Esophagus (tissue), 2 donors: ENCODE measurements at regions not wholly inside any gene's neighbourhood (a gene's known extent, or its start where the extent isn't known, plus 50 kb on each side); places are given as distances from the start of the nearest gene placed in this dataset.

ENCODE experiments used
- H3K27ac ChIP-seq, 2 donors: one replicate each; pipeline ENCODE4 v1.5.1; 2013; ENCODE audit warnings: low read depth in 2 of 2, mild to moderate bottlenecking in 2 of 2, inconsistent platforms in 1 of 2, low read length in 1 of 2, moderate library complexity in 1 of 2
- H3K27me3 ChIP-seq, 2 donors: one replicate each; pipeline ENCODE4 v1.6.1; 2013; ENCODE audit warnings: low read length in 2 of 2, control low read depth in 1 of 2, mild to moderate bottlenecking in 1 of 2; ENCODE audit not compliant: insufficient read depth in 2 of 2, control insufficient read depth in 1 of 2
- H3K36me3 ChIP-seq, 2 donors: one replicate each; pipeline ENCODE4 v1.6.1; 2013; ENCODE audit warnings: low read length in 1 of 2; ENCODE audit not compliant: control insufficient read depth in 2 of 2, insufficient read depth in 2 of 2
- H3K4me1 ChIP-seq, 2 donors: one replicate each; pipeline ENCODE4 v1.6.1; 2013; ENCODE audit warnings: low read length in 1 of 2; ENCODE audit not compliant: control insufficient read depth in 2 of 2, insufficient read depth in 2 of 2
- H3K4me3 ChIP-seq, 2 donors: one replicate each; pipeline ENCODE4 v1.5.1; 2013; ENCODE audit warnings: low read length in 2 of 2, mild to moderate bottlenecking in 2 of 2, low read depth in 1 of 2, moderate library complexity in 1 of 2
- H3K9me3 ChIP-seq, 2 donors: one replicate each; pipeline ENCODE4 v1.6.1; 2013; ENCODE audit warnings: mild to moderate bottlenecking in 2 of 2, low read depth in 1 of 2, low read length in 1 of 2, moderate library complexity in 1 of 2; ENCODE audit not compliant: control insufficient read depth in 2 of 2, insufficient read depth in 1 of 2
- WGBS, 2 donors: extraction: QIAGEN DNeasy Blood & Tissue Kit; methylation state at CpG; one replicate each; pipeline ENCODE4 v1.1.7; 2013; 5-methylcytosine and 5-hydroxymethylcytosine counted together
- donor health status: healthy with polysubstance abuse.
- donor health status: Bipolar disorder and iron deficiency.

GRCh38 chr14:61107869-61108493 is 126.9 kb downstream of the SLC38A6 start:
- peaks cover 4 to 7% of the 10 kb centered on the region in 2 donors for H3K4me1 ChIP-seq
- no peaks in the 10 kb centered on the region for H3K27me3 ChIP-seq
- H3K9me3 ChIP-seq, result no peaks in the 10 kb centered on the region
- 80 to 83% methylated on average over 6 of the region's 6 CpGs for WGBS, 2 donors
- H3K36me3 ChIP-seq, result no peaks in the 10 kb centered on the region
- H3K4me3 ChIP-seq, result no peak overlapping the region
- no peak overlapping the region for H3K27ac ChIP-seq

- WGBS, 2 donors, result 38 to 52% methylated on average over 14 of the region's 14 CpGs
These were observed 126.1 kb downstream of the SLC38A6 start for GRCh38 chr14:61106959-61107641.

GRCh38 chr14:61106271-61106958 is 125.4 kb downstream of the SLC38A6 start:
- H3K27me3 ChIP-seq, result no peaks in the 10 kb centered on the region
- no peaks in the 10 kb centered on the region for H3K36me3 ChIP-seq
- no peaks in the 10 kb centered on the region for H3K9me3 ChIP-seq
- H3K27ac ChIP-seq, result no peak overlapping the region
- WGBS, 2 donors, result 92 to 97% methylated on average over 5 of the region's 5 CpGs
- no peak overlapping the region for H3K4me3 ChIP-seq
- peaks cover 4 to 11% of the 10 kb centered on the region in 2 donors for H3K4me1 ChIP-seq

More at GRCh38 chr14:61106959-61107641, 126.1 kb downstream of the SLC38A6 start:
- Histone ChIP-seq H3K27me3 (no peaks in the 10 kb centered on the region), H3K27ac (no peak overlapping the region), H3K36me3 (no peaks in the 10 kb centered on the region), H3K4me1 (peaks cover 4 to 11% of the 10 kb centered on the region in 2 donors), H3K9me3 (no peaks in the 10 kb centered on the region), H3K4me3 (no peak overlapping the region)

GRCh38 chr14:61104358-61104757 is 123.3 kb downstream of the SLC38A6 start:
- WGBS, 2 donors, result 76 to 79% methylated on average over 3 of the region's 3 CpGs
- H3K27ac ChIP-seq, result no peak overlapping the region
- H3K4me1 ChIP-seq, result peaks cover 4 to 11% of the 10 kb centered on the region in 2 donors
- H3K9me3 ChIP-seq, result no peaks in the 10 kb centered on the region
- H3K27me3 ChIP-seq, result no peaks in the 10 kb centered on the region
- no peaks in the 10 kb centered on the region for H3K36me3 ChIP-seq
- no peak overlapping the region for H3K4me3 ChIP-seq

GRCh38 chr14:61103541-61104339 is 122.7 kb downstream of the SLC38A6 start:
- no peaks in the 10 kb centered on the region for H3K36me3 ChIP-seq
- H3K27me3 ChIP-seq, result no peaks in the 10 kb centered on the region
- peak overlapping the region; percentile 25 to 85 for H3K27ac ChIP-seq
- H3K9me3 ChIP-seq, result no peaks in the 10 kb centered on the region
- H3K4me1 ChIP-seq, result peaks cover 4 to 11% of the 10 kb centered on the region in 2 donors
- H3K4me3 ChIP-seq, result no peak overlapping the region
- WGBS, 2 donors, result 41 to 49% methylated on average over 11 of the region's 11 CpGs

- H3K27me3 ChIP-seq, result no peaks in the 10 kb centered on the region
- no peak overlapping the region for H3K4me3 ChIP-seq
- H3K36me3 ChIP-seq, result no peaks in the 10 kb centered on the region
- 87 to 89% methylated on average over 10 of the region's 10 CpGs for WGBS, 2 donors
- peaks cover 4 to 11% of the 10 kb centered on the region in 2 donors for H3K4me1 ChIP-seq
- H3K27ac ChIP-seq, result peak overlapping the region; percentile 25 to 85
- H3K9me3 ChIP-seq, result peaks cover 0 to under 1% of the 10 kb centered on the region in 2 donors
These were observed 121.8 kb downstream of the SLC38A6 start for GRCh38 chr14:61102549-61103466.
